ENCODE measurements at regions not wholly inside any gene's neighbourhood (a gene's known extent, or its start where the extent isn't known, plus 50 kb on each side); places are given as distances from the start of the nearest gene placed in this dataset.

GRCh38 chr1:221517961-221518360, 223.9 kb downstream of the DUSP10 start:
- TF ChIP-seq RXRA (IDR thresholded peaks at IDR 0.05; ENCODE audit: borderline replicate concordance, low read depth) (no peak), POLR2AphosphoS5 (IDR thresholded peaks at IDR 0.05; ENCODE audit: low read depth, low read length) (no peak), RAD21 (IDR thresholded peaks at IDR 0.05; ENCODE audit: low read length) (no peak), CHD2 (IDR thresholded peaks at IDR 0.05; ENCODE audit: low read length, partially characterized antibody) (no peak), SIN3A (IDR thresholded peaks at IDR 0.05; ENCODE audit: borderline replicate concordance, low read depth, low read length) (no peak), JUND (IDR thresholded peaks at IDR 0.05) (no peak), NRF1 (IDR thresholded peaks at IDR 0.05; ENCODE audit: low read depth, low read length) (no peak), GABPA (IDR thresholded peaks at IDR 0.05; ENCODE audit: low read depth) (no peak), EP300 (IDR thresholded peaks at IDR 0.05; ENCODE audit: borderline replicate concordance in 1 of 2, low read depth in 1 of 2, low read length in 1 of 2) (no peak)
- TF ChIP-seq, protein P1, sequence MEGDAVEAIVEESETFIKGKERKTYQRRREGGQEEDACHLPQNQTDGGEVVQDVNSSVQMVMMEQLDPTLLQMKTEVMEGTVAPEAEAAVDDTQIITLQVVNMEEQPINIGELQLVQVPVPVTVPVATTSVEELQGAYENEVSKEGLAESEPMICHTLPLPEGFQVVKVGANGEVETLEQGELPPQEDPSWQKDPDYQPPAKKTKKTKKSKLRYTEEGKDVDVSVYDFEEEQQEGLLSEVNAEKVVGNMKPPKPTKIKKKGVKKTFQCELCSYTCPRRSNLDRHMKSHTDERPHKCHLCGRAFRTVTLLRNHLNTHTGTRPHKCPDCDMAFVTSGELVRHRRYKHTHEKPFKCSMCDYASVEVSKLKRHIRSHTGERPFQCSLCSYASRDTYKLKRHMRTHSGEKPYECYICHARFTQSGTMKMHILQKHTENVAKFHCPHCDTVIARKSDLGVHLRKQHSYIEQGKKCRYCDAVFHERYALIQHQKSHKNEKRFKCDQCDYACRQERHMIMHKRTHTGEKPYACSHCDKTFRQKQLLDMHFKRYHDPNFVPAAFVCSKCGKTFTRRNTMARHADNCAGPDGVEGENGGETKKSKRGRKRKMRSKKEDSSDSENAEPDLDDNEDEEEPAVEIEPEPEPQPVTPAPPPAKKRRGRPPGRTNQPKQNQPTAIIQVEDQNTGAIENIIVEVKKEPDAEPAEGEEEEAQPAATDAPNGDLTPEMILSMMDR (IDR thresholded peaks at IDR 0.05) = no peak
